ENCODE measurements at regions not wholly inside any gene's neighbourhood (a gene's known extent, or its start where the extent isn't known, plus 50 kb on each side); places are given as distances from the start of the nearest gene placed in this dataset.

- TF ChIP-seq POLR2A (IDR thresholded peaks at IDR 0.05; ENCODE audit: extremely low read depth, insufficient read length) (no peak), CTCF (IDR thresholded peaks at IDR 0.05; ENCODE audit: low read depth, low read length) (no peak), MAX (IDR thresholded peaks at IDR 0.05; ENCODE audit: low read depth, low read length) (no peak), MYC (IDR thresholded peaks at IDR 0.05; ENCODE audit: low read depth, low read length) (no peak)
Observed at GRCh38 chr13:40492511-40492910, 173.9 kb downstream of the FOXO1 start.

Measured in NB4 (cell line).